GM21423 (cell line): ENCODE measurements at regions not wholly inside any gene's neighbourhood (a gene's known extent, or its start where the extent isn't known, plus 50 kb on each side); places are given as distances from the start of the nearest gene placed in this dataset.
"Not testable (repeated sequence)": the region's sequence is repeated elsewhere in the genome, so short reads cannot be mapped to it uniquely, and the experiment has no call there.

Source experiments
- ATAC-seq: cut with Tn5 transposase; IDR thresholded peaks from one replicate; pipeline ENCODE4 v1.9.1; 2021; ENCODE audit warnings: mild to moderate bottlenecking, moderate library complexity; ENCODE audit not compliant: unreplicated experiment

DNA sequence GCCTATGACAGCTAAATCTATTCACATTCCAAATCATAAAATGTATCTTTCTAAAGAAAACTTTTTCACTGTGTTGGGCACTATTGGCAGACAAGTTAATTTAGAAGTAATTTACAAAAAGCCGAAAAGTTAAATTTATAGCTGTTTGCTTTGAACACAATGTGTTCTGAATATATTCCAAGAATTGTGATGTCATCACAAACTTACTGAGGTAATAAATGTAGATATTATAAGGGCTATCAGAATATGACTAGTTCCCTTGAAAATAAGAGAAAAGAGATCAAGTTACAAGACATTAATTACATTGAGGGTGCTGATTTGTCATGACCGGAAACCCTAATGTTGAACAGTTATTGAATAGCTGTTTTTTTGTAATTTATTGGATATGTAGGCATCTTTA lies 153.9 kb upstream of the SCN7A start:
- no peak for ATAC-seq

DNA sequence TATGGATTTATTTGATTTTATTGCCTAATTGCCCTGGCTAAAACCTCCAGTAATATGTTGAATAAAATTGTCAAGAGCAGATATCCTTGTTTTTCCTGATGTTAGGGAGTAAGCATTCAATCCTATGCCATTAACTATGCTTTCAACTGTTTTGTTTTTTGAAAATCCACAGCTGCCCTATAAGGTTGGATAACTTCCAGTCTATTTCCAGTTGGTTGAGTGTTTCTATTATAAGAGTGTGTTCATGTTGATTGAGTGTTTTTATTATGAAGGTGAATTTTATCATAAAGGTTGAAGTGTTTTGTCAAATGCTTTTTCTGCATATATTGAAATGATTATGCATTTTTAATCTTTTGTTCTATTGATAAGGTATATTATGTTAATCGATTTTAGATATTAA lies 149.9 kb upstream of the SCN7A start:
- no peak for ATAC-seq

GRCh38 chr2:166641516-166641915 lies 147.5 kb upstream of the SCN7A start:
- not testable (repeated sequence) for ATAC-seq

- ATAC-seq, result no peak
Observed at GRCh38 chr2:166637051-166637450, 143.0 kb upstream of the SCN7A start.

DNA sequence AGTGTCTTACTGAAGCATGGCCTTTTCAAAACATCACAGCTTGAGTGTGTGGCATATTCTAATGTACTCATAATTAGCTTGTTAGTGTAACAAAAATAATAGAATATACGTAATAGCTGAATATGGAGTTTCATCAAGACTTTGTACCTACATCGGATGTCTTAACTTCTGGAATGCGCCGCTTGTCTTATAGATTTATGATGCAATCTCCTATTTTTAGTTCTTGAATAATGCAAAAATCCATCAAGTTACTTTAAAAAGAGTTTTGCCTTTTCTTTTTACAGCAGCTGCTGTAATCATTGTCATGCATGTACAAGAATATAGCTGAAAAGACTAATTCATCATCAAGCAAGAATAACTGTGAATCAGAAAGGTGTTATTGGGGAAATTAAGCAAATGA lies 140.7 kb upstream of the SCN7A start:
- ATAC-seq, result no peak

- ATAC-seq, result no peak
Observed at GRCh38 chr2:166632616-166633015, 138.6 kb upstream of the SCN7A start.

- ATAC-seq, result no peak
Observed at GRCh38 chr2:166628478-166629136, 134.6 kb upstream of the SCN7A start.

GRCh38 chr2:166627893-166628292 lies 133.8 kb upstream of the SCN7A start:
- ATAC-seq, result no peak

GRCh38 chr2:166625670-166626069 lies 131.6 kb upstream of the SCN7A start:
- ATAC-seq, result no peak

DNA sequence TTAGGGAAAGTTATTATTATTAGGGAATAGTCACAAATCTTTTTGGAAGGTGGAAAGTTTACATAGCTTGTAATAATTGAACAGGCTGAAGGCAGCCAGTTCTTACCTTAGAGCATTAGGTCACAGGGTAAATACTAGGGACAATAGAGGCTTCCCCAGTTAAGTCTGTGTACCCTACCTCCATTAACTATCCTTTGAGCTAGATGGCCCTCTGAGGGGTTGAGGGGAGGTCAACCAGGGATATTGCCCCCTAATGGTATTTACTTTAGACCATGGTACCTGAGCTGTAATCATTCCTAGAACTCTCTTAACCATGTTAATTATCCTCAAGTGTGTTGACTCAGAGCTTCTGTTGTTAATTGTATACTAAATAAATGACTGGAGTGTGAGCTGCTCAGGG lies 120.5 kb upstream of the SCN7A start:
- ATAC-seq, result no peak

GRCh38 chr2:166614029-166614428 lies 120.0 kb upstream of the SCN7A start:
- no peak for ATAC-seq

GRCh38 chr2:166613226-166613625 lies 119.2 kb upstream of the SCN7A start:
- no peak for ATAC-seq

- ATAC-seq, result no peak
Observed at GRCh38 chr2:166612214-166612613, 118.2 kb upstream of the SCN7A start.

DNA sequence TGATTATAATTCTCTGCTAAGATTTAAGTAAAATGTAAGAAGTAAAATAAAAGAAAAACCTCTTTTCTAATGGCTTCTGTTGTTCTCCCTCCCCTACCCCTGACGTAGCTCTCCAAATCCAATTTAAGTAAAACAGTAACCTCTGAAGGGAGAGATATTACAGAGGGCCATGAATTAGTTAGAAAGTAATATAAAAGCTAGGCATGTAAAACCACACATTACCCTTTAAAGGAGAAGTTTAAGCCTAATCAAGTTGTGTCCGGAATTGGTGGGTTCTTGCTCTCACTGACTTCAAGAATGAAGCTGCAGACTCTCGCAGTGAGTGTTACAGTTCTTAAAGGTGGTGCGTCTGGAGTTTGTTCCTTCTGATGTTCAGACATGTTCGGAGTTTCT lies 116.9 kb upstream of the SCN7A start:
- no peak for ATAC-seq

- no peak for ATAC-seq
Observed at GRCh38 chr2:166610180-166610912, 116.3 kb upstream of the SCN7A start.

- ATAC-seq, result no peak
Observed at GRCh38 chr2:166609183-166609959, 115.3 kb upstream of the SCN7A start.

GRCh38 chr2:166607880-166608279 lies 113.8 kb upstream of the SCN7A start:
- no peak for ATAC-seq

DNA sequence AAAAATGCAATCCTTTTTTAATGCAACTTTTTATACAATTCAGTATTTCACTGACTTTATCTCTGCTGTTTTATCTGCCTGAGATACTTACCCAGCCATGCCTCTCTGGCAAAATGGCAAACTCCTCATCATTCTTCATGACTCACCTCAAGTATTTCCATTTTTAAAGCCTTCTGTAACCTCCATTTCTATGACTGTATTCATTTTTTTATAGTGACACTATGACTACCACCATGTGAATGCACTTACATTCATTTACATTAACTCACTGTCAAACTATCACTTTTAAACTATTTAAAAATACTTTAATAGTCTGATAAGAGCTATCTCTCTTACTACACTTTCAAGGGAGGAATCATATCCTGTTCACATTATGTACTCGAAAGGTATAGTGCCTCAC lies 99.4 kb upstream of the SCN7A start:
- ATAC-seq, result no peak

GRCh38 chr2:166592750-166593149 lies 98.7 kb upstream of the SCN7A start:
- ATAC-seq, result no peak

DNA sequence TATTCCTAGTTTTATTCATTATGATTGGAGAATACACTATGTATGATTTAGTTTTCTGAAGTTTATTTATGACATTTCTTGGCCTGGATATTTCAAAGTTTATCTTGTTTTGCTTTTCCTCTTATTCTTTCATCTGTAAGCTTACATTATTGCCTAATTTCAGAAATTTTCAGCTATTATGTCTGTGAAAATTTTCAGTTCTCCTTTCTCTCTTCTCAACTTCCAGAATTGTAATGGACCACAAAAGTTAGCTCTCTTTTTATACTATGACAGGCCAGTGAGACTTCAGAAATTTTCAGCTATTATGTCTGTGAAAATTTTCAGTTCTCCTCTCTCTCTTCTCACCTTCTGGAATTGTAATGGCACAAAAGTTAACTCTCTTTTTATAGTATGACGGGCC lies 97.2 kb upstream of the SCN7A start:
- ATAC-seq, result no peak

DNA sequence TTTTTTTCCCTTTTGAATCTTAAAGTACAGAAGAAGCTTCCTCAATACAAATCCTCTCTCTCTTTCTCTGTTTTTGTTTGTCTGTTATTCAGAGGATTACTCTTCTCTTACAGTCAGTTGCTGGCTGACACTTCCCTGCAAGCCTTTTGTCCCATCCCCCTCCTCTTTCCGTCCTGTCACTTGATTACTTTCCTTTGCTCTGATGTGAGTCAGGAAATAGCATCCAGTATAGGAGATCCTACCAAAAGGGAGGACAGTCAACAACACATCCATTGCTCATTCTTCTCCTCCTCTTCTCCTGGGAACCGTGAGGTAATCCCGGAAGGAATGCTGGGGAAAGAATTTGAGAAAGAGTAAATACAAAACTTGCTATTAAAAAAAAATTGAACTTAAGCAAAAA lies 79.3 kb upstream of the SCN7A start:
- ATAC-seq, result no peak

GRCh38 chr2:166572937-166573336 lies 78.9 kb upstream of the SCN7A start:
- ATAC-seq, result no peak
